Transverse colon (tissue), 4 donors: ENCODE measurements at regions not wholly inside any gene's neighbourhood (a gene's known extent, or its start where the extent isn't known, plus 50 kb on each side); places are given as distances from the start of the nearest gene placed in this dataset.
"Not testable (repeated sequence)": the region's sequence is repeated elsewhere in the genome, so short reads cannot be mapped to it uniquely, and the experiment has no call there.

ENCODE experiments used
- CTCF ChIP-seq, 5 experiments: fragments of 200-600 bp in 3 of 5; fragments of 450-650 bp in 2 of 5; sonication (generic) in 3 of 5; IDR thresholded peaks; 1 replicate in 2 of 5; 2 replicates in 3 of 5; pipeline ENCODE4 v1.5.1; 2016 to 2017; ENCODE audit warnings: antibody characterized with exemption in 5 of 5, inconsistent platforms in 3 of 5, mild to moderate bottlenecking in 2 of 5, moderate library complexity in 1 of 5
- POLR2A ChIP-seq: fragments of 450-650 bp; IDR thresholded peaks from one replicate; pipeline ENCODE4 v1.6.1; 2016; ENCODE audit warnings: antibody characterized with exemption, mild to moderate bottlenecking, moderate library complexity
- POLR2AphosphoS5 ChIP-seq, 3 donors: sonication (generic); formaldehyde crosslinking; IDR thresholded peaks; one replicate each; pipeline ENCODE4 v1.6.1; 2016; ENCODE audit warnings: antibody characterized with exemption in 3 of 3

DNA sequence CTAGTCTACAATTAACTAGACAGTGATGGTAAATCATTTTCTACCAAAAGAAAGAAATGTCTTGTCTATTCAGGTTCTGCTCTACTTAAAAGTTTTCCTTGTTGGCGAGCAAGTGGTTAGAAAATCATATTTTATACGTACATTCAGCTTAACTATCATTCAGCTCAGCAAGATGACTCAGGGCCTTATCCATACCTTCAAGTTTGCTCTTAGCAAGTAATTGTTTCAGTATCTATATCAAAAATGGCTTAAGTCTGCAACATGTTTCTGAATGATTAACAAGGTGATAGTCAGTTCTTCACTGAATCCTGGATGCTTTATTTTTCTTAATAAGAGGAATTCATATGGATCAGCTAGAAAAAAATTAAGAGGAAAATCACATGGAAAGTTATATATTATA is 90.8 kb upstream of the TP53BP2 start:
- TF ChIP-seq CTCF (IDR thresholded peaks at IDR 0.05); POLR2A; POLR2AphosphoS5 (IDR thresholded peaks at IDR 0.05): not testable (repeated sequence)
